ENCODE measurements at regions not wholly inside any gene's neighbourhood (a gene's known extent, or its start where the extent isn't known, plus 50 kb on each side); places are given as distances from the start of the nearest gene placed in this dataset.
"Not testable (repeated sequence)": the region's sequence is repeated elsewhere in the genome, so short reads cannot be mapped to it uniquely, and the experiment has no call there.

DNA sequence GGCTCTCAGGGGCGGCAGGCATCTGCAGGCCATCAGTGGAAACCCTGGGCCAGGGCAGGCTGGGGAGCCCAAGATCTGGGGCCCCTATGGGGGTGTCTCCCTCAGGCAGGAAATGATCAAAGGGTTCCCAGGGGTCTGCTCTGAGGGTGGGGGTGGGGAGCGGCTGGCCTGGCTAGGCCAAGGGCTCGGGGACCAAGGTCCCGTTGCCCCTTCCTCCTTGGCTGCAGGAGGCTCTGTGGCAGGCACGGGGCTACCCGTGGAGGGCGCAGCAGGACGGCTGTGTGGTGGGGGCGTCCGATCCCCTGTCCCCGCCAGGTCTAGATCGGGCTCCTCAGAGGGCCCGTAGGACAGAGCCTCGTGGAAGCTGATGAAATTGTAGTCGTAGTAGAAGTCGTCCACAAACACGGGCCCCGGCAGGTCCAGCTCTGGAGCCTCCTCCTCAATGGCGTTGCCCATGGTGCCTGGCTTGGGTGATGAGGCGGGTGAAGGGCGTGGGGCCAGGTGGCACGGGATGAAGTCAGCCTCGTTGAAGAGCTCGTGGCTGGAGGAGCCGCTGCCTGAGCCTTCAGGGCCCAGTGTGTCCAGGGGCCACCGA is 117.8 kb upstream of the AKAP13 start:
- TF ChIP-seq, protein P1, sequence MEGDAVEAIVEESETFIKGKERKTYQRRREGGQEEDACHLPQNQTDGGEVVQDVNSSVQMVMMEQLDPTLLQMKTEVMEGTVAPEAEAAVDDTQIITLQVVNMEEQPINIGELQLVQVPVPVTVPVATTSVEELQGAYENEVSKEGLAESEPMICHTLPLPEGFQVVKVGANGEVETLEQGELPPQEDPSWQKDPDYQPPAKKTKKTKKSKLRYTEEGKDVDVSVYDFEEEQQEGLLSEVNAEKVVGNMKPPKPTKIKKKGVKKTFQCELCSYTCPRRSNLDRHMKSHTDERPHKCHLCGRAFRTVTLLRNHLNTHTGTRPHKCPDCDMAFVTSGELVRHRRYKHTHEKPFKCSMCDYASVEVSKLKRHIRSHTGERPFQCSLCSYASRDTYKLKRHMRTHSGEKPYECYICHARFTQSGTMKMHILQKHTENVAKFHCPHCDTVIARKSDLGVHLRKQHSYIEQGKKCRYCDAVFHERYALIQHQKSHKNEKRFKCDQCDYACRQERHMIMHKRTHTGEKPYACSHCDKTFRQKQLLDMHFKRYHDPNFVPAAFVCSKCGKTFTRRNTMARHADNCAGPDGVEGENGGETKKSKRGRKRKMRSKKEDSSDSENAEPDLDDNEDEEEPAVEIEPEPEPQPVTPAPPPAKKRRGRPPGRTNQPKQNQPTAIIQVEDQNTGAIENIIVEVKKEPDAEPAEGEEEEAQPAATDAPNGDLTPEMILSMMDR (conservative IDR thresholded peaks at IDR 0.05; ENCODE audit: low read depth in 2 of 2), result not testable (repeated sequence)
- TF ChIP-seq POLR2AphosphoS5 (IDR thresholded peaks at IDR 0.05; ENCODE audit: low read depth); EZH2 (IDR thresholded peaks at IDR 0.05; ENCODE audit: low read depth, unreplicated experiment); EZH2phosphoT487 (IDR thresholded peaks at IDR 0.05; ENCODE audit: unreplicated experiment); CREB1 (CRISPR knock-in tag; IDR thresholded peaks at IDR 0.05; ENCODE audit: low read depth); STAT1 (IDR thresholded peaks at IDR 0.05; ENCODE audit: unreplicated experiment); ZNF114 (CRISPR knock-in tag; IDR thresholded peaks at IDR 0.05); JUNB (IDR thresholded peaks at IDR 0.05; ENCODE audit: unreplicated experiment); NANOG (IDR thresholded peaks at IDR 0.05; ENCODE audit: borderline replicate concordance): not testable (repeated sequence)
- TF ChIP-seq, protein P2, sequence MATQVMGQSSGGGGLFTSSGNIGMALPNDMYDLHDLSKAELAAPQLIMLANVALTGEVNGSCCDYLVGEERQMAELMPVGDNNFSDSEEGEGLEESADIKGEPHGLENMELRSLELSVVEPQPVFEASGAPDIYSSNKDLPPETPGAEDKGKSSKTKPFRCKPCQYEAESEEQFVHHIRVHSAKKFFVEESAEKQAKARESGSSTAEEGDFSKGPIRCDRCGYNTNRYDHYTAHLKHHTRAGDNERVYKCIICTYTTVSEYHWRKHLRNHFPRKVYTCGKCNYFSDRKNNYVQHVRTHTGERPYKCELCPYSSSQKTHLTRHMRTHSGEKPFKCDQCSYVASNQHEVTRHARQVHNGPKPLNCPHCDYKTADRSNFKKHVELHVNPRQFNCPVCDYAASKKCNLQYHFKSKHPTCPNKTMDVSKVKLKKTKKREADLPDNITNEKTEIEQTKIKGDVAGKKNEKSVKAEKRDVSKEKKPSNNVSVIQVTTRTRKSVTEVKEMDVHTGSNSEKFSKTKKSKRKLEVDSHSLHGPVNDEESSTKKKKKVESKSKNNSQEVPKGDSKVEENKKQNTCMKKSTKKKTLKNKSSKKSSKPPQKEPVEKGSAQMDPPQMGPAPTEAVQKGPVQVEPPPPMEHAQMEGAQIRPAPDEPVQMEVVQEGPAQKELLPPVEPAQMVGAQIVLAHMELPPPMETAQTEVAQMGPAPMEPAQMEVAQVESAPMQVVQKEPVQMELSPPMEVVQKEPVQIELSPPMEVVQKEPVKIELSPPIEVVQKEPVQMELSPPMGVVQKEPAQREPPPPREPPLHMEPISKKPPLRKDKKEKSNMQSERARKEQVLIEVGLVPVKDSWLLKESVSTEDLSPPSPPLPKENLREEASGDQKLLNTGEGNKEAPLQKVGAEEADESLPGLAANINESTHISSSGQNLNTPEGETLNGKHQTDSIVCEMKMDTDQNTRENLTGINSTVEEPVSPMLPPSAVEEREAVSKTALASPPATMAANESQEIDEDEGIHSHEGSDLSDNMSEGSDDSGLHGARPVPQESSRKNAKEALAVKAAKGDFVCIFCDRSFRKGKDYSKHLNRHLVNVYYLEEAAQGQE (IDR thresholded peaks at IDR 0.05; ENCODE audit: unreplicated experiment), result not testable (repeated sequence)
- TF ChIP-seq, protein P3, sequence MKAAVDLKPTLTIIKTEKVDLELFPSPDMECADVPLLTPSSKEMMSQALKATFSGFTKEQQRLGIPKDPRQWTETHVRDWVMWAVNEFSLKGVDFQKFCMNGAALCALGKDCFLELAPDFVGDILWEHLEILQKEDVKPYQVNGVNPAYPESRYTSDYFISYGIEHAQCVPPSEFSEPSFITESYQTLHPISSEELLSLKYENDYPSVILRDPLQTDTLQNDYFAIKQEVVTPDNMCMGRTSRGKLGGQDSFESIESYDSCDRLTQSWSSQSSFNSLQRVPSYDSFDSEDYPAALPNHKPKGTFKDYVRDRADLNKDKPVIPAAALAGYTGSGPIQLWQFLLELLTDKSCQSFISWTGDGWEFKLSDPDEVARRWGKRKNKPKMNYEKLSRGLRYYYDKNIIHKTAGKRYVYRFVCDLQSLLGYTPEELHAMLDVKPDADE (IDR thresholded peaks at IDR 0.05), result not testable (repeated sequence)
